HG03575 (cell line): ENCODE measurements at regions not wholly inside any gene's neighbourhood (a gene's known extent, or its start where the extent isn't known, plus 50 kb on each side); places are given as distances from the start of the nearest gene placed in this dataset.

ENCODE experiments used
- ATAC-seq: cut with Tn5 transposase; IDR thresholded peaks from one replicate; pipeline ENCODE4 v1.9.1; 2021; ENCODE audit not compliant: unreplicated experiment, insufficient number of reproducible peaks, low FRiP score; ENCODE audit errors: extremely low read depth

- no peak for ATAC-seq
Observed at GRCh38 chr7:106606120-106606519, 54.8 kb downstream of the CCDC71L start.

- no peak for ATAC-seq
Observed at GRCh38 chr7:106604971-106605370, 56.0 kb downstream of the CCDC71L start.

GRCh38 chr7:106604303-106604924 lies 56.5 kb downstream of the CCDC71L start:
- ATAC-seq: no peak

- ATAC-seq: no peak
Observed at GRCh38 chr7:106603346-106603745, 57.6 kb downstream of the CCDC71L start.

GRCh38 chr7:106602062-106602461 lies 58.9 kb downstream of the CCDC71L start:
- no peak for ATAC-seq

GRCh38 chr7:106600569-106601373 lies 60.2 kb downstream of the CCDC71L start:
- no peak for ATAC-seq

- no peak for ATAC-seq
Observed at GRCh38 chr7:106599343-106599698, 61.6 kb downstream of the CCDC71L start.

GRCh38 chr7:106598663-106599342 lies 62.2 kb downstream of the CCDC71L start:
- peak; percentile 61 for ATAC-seq

- no peak for ATAC-seq
Observed at GRCh38 chr7:106597751-106598546, 63.0 kb downstream of the CCDC71L start.

- ATAC-seq: no peak
Observed at GRCh38 chr7:106597014-106597413, 63.9 kb downstream of the CCDC71L start.

GRCh38 chr7:106595922-106596321 lies 65.0 kb downstream of the CCDC71L start:
- ATAC-seq: no peak

GRCh38 chr7:106593028-106593417 lies 67.9 kb downstream of the CCDC71L start:
- no peak for ATAC-seq

GRCh38 chr7:106592282-106593027 lies 68.5 kb downstream of the CCDC71L start:
- no peak for ATAC-seq

- no peak for ATAC-seq
Observed at GRCh38 chr7:106591146-106591545, 69.8 kb downstream of the CCDC71L start.

GRCh38 chr7:106590209-106590816 lies 70.6 kb downstream of the CCDC71L start:
- ATAC-seq: no peak

GRCh38 chr7:106589198-106589879 lies 71.6 kb downstream of the CCDC71L start:
- no peak for ATAC-seq

GRCh38 chr7:106588422-106589197 lies 72.3 kb downstream of the CCDC71L start:
- no peak for ATAC-seq
